Hepatocyte (in vitro differentiated cells): ENCODE measurements at regions not wholly inside any gene's neighbourhood (a gene's known extent, or its start where the extent isn't known, plus 50 kb on each side); places are given as distances from the start of the nearest gene placed in this dataset.
A peak's percentile ranks its signal among the peaks of the same experiment; 100 is the strongest.

Source experiments
- DNase-seq: peaks from one replicate; pipeline ENCODE4 v3.0.0-alpha.2; 2016; ENCODE audit warnings: low spot score
- H2AFZ ChIP-seq: fragments of 200-600 bp; sonication (generic); 2 replicates; pipeline ENCODE4 v1.6.0; 2016; ENCODE audit warnings: antibody characterized with exemption, mild to moderate bottlenecking
- H3K27ac ChIP-seq: fragments of 200-600 bp; sonication (generic); 2 replicates; pipeline ENCODE4 v1.5.1; 2016; ENCODE audit warnings: mild to moderate bottlenecking
- H3K27me3 ChIP-seq: fragments of 200-600 bp; sonication (generic); 2 replicates; pipeline ENCODE4 v1.6.1; 2016
- H3K36me3 ChIP-seq: fragments of 200-600 bp; sonication (generic); replicated peaks from 2 replicates; pipeline ENCODE4 v1.5.1; 2016; ENCODE audit warnings: low read depth; ENCODE audit not compliant: insufficient read depth
- H3K4me1 ChIP-seq: fragments of 200-600 bp; sonication (generic); 2 replicates; pipeline ENCODE4 v1.5.1; 2016; ENCODE audit warnings: mild to moderate bottlenecking, moderate library complexity; ENCODE audit not compliant: insufficient read depth
- H3K4me2 ChIP-seq: fragments of 200-600 bp; sonication (generic); 2 replicates; pipeline ENCODE4 v1.6.0; 2016
- H3K4me3 ChIP-seq: fragments of 200-600 bp; sonication (generic); 2 replicates; pipeline ENCODE4 v1.5.1; 2016; ENCODE audit warnings: mild to moderate bottlenecking
- H3K79me2 ChIP-seq: fragments of 200-600 bp; sonication (generic); 2 replicates; pipeline ENCODE4 v1.6.0; 2017; ENCODE audit warnings: mild to moderate bottlenecking
- H3K9me2 ChIP-seq: fragments of 200-600 bp; sonication (generic); replicated peaks from 2 replicates; pipeline ENCODE4 v1.6.0; 2017; ENCODE audit warnings: mild to moderate bottlenecking; ENCODE audit not compliant: insufficient read depth
- H3K9me3 ChIP-seq: fragments of 200-600 bp; sonication (generic); 2 replicates; pipeline ENCODE4 v1.5.1; 2016; ENCODE audit warnings: low read depth, mild to moderate bottlenecking
- H4K20me1 ChIP-seq: fragments of 200-600 bp; sonication (generic); 2 replicates; pipeline ENCODE4 v1.6.0; 2016; ENCODE audit warnings: mild to moderate bottlenecking; ENCODE audit not compliant: insufficient read depth, poor library complexity, severe bottlenecking
- CTCF ChIP-seq: fragments of 200-600 bp; sonication (generic); IDR thresholded peaks from 2 replicates; pipeline ENCODE4 v1.5.1; 2016; ENCODE audit warnings: antibody characterized with exemption, mild to moderate bottlenecking; ENCODE audit not compliant: poor library complexity
- EZH2 ChIP-seq: fragments of 200-600 bp; sonication (generic); IDR thresholded peaks from 2 replicates; pipeline ENCODE4 v1.6.1; 2016; ENCODE audit warnings: antibody characterized with exemption, mild to moderate bottlenecking, borderline replicate concordance
- EZH2phosphoT487 ChIP-seq: fragments of 200-600 bp; sonication (generic); IDR thresholded peaks from one replicate; pipeline ENCODE4 v1.6.1; 2018; ENCODE audit warnings: antibody characterized with exemption, mild to moderate bottlenecking, low read depth, moderate library complexity; ENCODE audit not compliant: unreplicated experiment, severe bottlenecking
- WGBS: methylation state at CpG from one replicate; pipeline ENCODE4 v1.1.6; 2016; ENCODE audit warnings: low lambda C conversion rate; ENCODE audit errors: missing lambda C conversion rate; 5-methylcytosine and 5-hydroxymethylcytosine counted together

DNA sequence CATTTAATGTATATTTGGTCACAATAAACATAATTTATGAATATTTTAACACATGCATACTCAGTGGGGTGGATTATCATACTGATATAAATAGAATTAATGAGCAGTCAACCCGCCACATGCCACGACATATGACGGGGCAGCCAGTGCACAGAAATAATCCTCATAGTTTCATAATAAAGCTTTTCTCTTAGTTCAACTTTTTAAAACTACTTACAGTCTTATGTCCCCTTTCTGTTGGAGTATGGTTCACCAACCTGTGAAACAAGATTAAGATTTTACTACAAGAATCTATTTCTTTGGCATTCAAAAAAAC is 75.6 kb upstream of the ETAA1 start:
- H2AFZ ChIP-seq: no peak overlapping the region

DNA sequence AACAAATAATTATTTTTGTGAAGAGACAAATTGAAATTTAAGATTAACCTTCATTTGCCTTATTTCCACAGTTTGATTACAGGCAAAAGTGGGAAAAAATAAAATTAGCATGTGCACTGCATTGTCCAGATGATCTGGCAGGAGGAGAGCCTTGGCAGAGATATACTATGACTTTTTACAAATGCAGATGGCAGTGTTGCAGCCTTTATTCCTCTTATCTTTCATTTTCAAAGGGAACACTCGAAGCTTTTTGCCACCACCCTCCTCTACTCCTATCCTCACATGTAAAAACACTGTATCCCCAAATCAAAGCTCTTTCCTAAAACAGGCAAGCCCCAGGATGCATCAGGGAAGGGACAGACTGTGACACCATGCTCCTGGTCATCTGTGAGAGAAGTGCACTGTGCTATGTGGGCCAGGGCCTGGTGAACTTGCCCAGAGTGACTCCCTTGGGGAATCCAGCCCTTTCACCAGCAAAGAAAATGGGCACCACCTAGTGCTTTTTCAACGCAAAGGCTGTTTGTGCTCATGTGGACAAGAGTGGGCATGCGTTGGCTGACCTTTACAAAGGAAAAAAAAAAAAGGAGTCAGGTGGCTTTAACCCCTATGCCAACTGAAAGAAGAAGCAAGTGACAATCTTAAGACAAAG is 74.7 kb upstream of the ETAA1 start:
- peak; percentile 48 for DNase-seq
- H3K79me2 ChIP-seq: no peaks in the 10 kb centered on the region
- H3K4me3 ChIP-seq: no peak overlapping the region
- no peaks in the 10 kb centered on the region for H3K9me3 ChIP-seq
- no peaks in the 10 kb centered on the region for H3K36me3 ChIP-seq
- no peaks in the 10 kb centered on the region for H4K20me1 ChIP-seq
- H3K4me1 ChIP-seq: no peaks in the 10 kb centered on the region
- H3K27ac ChIP-seq: no peak overlapping the region
- TF ChIP-seq EZH2phosphoT487: no peak
- peak; percentile 38 for TF ChIP-seq CTCF
- no peak for TF ChIP-seq EZH2
- no peaks in the 10 kb centered on the region for H3K9me2 ChIP-seq
- 65% methylated on average over 3 of the region's 3 CpGs for WGBS
- H3K27me3 ChIP-seq: peaks cover 5% of the 10 kb centered on the region
- H3K4me2 ChIP-seq: no peak overlapping the region
- H2AFZ ChIP-seq: no peak overlapping the region

More for the DNA sequence above, 75.6 kb upstream of the ETAA1 start:
- TF ChIP-seq EZH2 (no peak), EZH2phosphoT487 (no peak), CTCF (no peak)
- H3K36me3 ChIP-seq: no peaks in the 10 kb centered on the region
- no peak overlapping the region for H3K27ac ChIP-seq
- H3K9me2 ChIP-seq: no peaks in the 10 kb centered on the region
- H3K4me2 ChIP-seq: no peak overlapping the region
- H3K4me1 ChIP-seq: no peaks in the 10 kb centered on the region
- 84% methylated on average over 3 of the region's 3 CpGs for WGBS
- H4K20me1 ChIP-seq: no peaks in the 10 kb centered on the region
- H3K9me3 ChIP-seq: no peaks in the 10 kb centered on the region
- no peak overlapping the region for H3K4me3 ChIP-seq
- DNase-seq: no peak
- no peaks in the 10 kb centered on the region for H3K79me2 ChIP-seq
- H3K27me3 ChIP-seq: peaks cover 3% of the 10 kb centered on the region

DNA sequence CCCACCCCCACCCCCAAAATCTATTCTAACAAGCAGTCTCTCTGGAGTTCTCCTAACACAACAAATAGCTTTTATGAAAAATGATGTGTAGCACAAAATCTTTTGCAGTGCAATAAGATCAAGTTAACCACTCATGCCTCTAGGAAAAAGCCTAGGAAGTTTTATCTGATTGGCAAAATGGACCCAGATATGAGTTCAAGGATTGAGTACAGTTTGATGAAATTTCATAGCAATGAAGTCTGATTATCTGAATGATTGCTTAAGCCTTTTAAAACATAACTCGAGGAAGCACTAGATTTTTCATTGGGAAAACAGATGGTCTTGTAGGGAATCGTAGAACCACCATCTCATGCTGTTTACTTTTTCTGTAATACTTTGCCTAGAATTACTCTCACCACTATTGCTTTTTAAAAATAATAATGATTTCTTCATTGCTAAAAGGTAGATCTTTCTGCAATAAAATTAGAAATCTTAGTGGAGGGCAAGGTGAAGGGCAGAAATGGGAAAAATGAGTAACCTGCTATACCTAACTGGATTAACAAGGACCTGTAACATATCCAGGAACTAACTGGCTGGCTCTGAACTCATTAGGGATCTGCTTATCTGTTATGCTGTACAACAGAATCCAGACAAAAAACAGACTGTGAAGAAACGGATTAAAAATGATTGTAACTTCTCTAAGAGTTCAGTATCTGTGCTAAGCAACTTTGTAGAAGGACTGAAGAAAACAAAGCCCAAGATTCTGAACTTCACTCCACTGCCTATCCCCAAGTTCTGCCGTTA is 73.7 kb upstream of the ETAA1 start:
- Histone ChIP-seq H3K79me2 (no peaks in the 10 kb centered on the region), H2AFZ (no peak overlapping the region), H3K36me3 (no peaks in the 10 kb centered on the region), H3K4me2 (no peak overlapping the region), H3K27me3 (peaks cover 5% of the 10 kb centered on the region), H3K4me3 (no peak overlapping the region), H3K9me3 (no peaks in the 10 kb centered on the region), H4K20me1 (no peaks in the 10 kb centered on the region), H3K4me1 (no peaks in the 10 kb centered on the region), H3K9me2 (no peaks in the 10 kb centered on the region), H3K27ac (no peak overlapping the region)
- WGBS: 63% methylated on average over 4 of the region's 4 CpGs
- TF ChIP-seq EZH2 (no peak), CTCF (no peak), EZH2phosphoT487 (no peak)
- no peak for DNase-seq
